ENCODE measurements at regions not wholly inside any gene's neighbourhood (a gene's known extent, or its start where the extent isn't known, plus 50 kb on each side); places are given as distances from the start of the nearest gene placed in this dataset.

DNA sequence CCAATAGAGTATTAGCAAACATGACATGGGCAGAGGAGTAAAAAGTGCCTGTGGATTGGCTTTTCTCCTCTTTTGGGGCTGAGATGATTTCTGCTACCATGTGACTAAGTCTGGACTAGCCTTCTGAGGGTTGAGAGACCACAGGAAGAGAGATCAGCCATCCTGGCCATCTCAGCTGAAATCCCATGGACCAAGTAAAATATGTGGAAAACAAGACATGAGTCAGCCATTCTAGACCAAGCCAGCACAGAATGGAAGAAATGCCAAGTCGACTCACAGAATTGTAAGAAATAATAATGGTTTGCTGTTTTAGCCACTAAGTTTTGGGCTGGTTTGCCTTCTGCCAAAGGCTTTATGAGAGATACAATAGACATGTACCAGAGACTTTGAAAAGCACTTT is 377.8 kb downstream of the CHSY3 start:
- H4K20me1 ChIP-seq (ENCODE audit: insufficient read depth, poor library complexity, severe bottlenecking): no peaks in the 10 kb centered on the region
- no peak overlapping the region for H3K4me3 ChIP-seq
- H3K79me2 ChIP-seq: no peaks in the 10 kb centered on the region
- no peaks in the 10 kb centered on the region for H3K36me3 ChIP-seq (replicated peaks; ENCODE audit: insufficient read depth, low read depth)
- no peaks in the 10 kb centered on the region for H3K9me3 ChIP-seq (ENCODE audit: low read depth)
- no peak for TF ChIP-seq EZH2 (IDR thresholded peaks at IDR 0.05; ENCODE audit: borderline replicate concordance)
- TF ChIP-seq EZH2phosphoT487 (IDR thresholded peaks at IDR 0.05; ENCODE audit: low read depth, severe bottlenecking, unreplicated experiment): no peak
- TF ChIP-seq, protein P1, sequence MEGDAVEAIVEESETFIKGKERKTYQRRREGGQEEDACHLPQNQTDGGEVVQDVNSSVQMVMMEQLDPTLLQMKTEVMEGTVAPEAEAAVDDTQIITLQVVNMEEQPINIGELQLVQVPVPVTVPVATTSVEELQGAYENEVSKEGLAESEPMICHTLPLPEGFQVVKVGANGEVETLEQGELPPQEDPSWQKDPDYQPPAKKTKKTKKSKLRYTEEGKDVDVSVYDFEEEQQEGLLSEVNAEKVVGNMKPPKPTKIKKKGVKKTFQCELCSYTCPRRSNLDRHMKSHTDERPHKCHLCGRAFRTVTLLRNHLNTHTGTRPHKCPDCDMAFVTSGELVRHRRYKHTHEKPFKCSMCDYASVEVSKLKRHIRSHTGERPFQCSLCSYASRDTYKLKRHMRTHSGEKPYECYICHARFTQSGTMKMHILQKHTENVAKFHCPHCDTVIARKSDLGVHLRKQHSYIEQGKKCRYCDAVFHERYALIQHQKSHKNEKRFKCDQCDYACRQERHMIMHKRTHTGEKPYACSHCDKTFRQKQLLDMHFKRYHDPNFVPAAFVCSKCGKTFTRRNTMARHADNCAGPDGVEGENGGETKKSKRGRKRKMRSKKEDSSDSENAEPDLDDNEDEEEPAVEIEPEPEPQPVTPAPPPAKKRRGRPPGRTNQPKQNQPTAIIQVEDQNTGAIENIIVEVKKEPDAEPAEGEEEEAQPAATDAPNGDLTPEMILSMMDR (IDR thresholded peaks at IDR 0.05; ENCODE audit: poor library complexity): no peak
- no peaks in the 10 kb centered on the region for H3K4me1 ChIP-seq (ENCODE audit: insufficient read depth)
- 88% methylated on average over 1 of the region's 1 CpG for WGBS (ENCODE audit: low lambda C conversion rate, missing lambda C conversion rate)
- H2AFZ ChIP-seq: no peak overlapping the region
- H3K27ac ChIP-seq: no peak overlapping the region
- H3K27me3 ChIP-seq: no peaks in the 10 kb centered on the region
- no peak for DNase-seq (ENCODE audit: low spot score)
- no peak overlapping the region for H3K4me2 ChIP-seq
- no peaks in the 10 kb centered on the region for H3K9me2 ChIP-seq (replicated peaks; ENCODE audit: insufficient read depth)

DNA sequence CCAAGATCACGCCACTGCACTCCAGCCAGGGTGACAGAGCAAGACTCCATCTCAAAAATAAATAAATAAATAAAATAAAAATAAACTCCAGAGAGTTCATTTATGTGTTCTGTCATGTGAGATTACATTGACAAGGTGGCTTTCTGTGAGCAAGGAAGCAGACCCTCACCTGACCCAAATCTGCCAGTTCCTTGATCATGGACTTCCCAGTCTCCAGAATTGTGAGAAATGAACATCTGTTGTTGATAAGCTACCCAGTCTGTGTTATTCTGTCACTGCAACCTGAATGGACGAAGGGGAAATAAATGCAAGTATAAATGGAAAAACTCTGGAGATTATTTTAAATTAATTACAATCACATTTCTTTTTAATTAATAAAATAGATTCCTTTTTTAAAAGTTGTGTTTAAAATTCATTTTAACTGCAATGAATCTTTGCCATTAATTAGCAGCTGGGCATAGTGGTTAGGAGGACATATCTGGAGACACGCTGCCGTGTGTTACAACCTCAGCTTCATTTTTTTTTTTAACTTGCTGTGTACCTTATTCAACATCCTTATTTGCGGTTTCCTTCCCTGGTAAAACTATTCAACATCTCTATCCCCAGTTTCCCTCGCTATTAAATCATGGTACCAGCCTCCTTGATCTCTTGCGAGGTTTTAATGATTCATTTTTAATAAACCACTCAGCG is 376.4 kb downstream of the CHSY3 start:
- no peaks in the 10 kb centered on the region for H3K36me3 ChIP-seq (replicated peaks; ENCODE audit: insufficient read depth, low read depth)
- H3K27me3 ChIP-seq: no peaks in the 10 kb centered on the region
- no peaks in the 10 kb centered on the region for H3K4me1 ChIP-seq (ENCODE audit: insufficient read depth)
- no peak overlapping the region for H2AFZ ChIP-seq
- H3K27ac ChIP-seq: no peak overlapping the region
- no peaks in the 10 kb centered on the region for H3K9me2 ChIP-seq (replicated peaks; ENCODE audit: insufficient read depth)
- H3K4me2 ChIP-seq: no peak overlapping the region
- 87% methylated on average over 8 of the region's 8 CpGs for WGBS (ENCODE audit: low lambda C conversion rate, missing lambda C conversion rate)
- H4K20me1 ChIP-seq (ENCODE audit: insufficient read depth, poor library complexity, severe bottlenecking): no peaks in the 10 kb centered on the region
- no peak for DNase-seq (ENCODE audit: low spot score)
- no peaks in the 10 kb centered on the region for H3K9me3 ChIP-seq (ENCODE audit: low read depth)
- TF ChIP-seq, protein P1 (IDR thresholded peaks at IDR 0.05; ENCODE audit: poor library complexity): no peak
- no peak for TF ChIP-seq EZH2phosphoT487 (IDR thresholded peaks at IDR 0.05; ENCODE audit: low read depth, severe bottlenecking, unreplicated experiment)
- no peak for TF ChIP-seq EZH2 (IDR thresholded peaks at IDR 0.05; ENCODE audit: borderline replicate concordance)
- no peak overlapping the region for H3K4me3 ChIP-seq
- no peaks in the 10 kb centered on the region for H3K79me2 ChIP-seq

DNA sequence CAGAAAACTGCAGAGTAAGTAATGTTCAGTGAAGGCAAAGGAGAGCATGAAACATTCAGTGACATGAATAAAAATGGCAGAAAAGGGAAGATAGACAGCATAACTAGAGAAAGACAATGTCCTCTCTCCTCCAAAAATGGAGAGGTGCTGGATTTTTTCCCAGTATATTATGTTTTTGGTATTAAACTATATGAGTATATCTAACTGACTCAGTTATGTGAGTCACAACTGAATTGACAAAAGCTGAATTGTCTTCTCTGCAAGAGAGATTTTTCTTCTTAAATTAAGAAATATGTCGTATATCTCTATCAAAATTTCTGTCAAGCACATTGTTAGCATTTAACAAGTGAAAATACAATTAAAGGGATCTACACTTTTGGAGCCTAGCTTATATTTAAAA is 375.1 kb downstream of the CHSY3 start:
- no peak for TF ChIP-seq EZH2phosphoT487 (IDR thresholded peaks at IDR 0.05; ENCODE audit: low read depth, severe bottlenecking, unreplicated experiment)
- TF ChIP-seq, protein P1 (IDR thresholded peaks at IDR 0.05; ENCODE audit: poor library complexity): no peak
- TF ChIP-seq EZH2 (IDR thresholded peaks at IDR 0.05; ENCODE audit: borderline replicate concordance): no peak
- Histone ChIP-seq H3K27me3 (no peaks in the 10 kb centered on the region), H3K36me3 (replicated peaks; ENCODE audit: insufficient read depth, low read depth) (no peaks in the 10 kb centered on the region), H3K4me3 (no peak overlapping the region), H3K9me3 (ENCODE audit: low read depth) (no peaks in the 10 kb centered on the region), H3K27ac (no peak overlapping the region), H3K4me1 (ENCODE audit: insufficient read depth) (no peaks in the 10 kb centered on the region), H3K4me2 (no peak overlapping the region), H3K79me2 (no peaks in the 10 kb centered on the region), H4K20me1 (ENCODE audit: insufficient read depth, poor library complexity, severe bottlenecking) (no peaks in the 10 kb centered on the region), H2AFZ (no peak overlapping the region), H3K9me2 (replicated peaks; ENCODE audit: insufficient read depth) (no peaks in the 10 kb centered on the region)
- WGBS (ENCODE audit: low lambda C conversion rate, missing lambda C conversion rate): 94% methylated on average over 1 of the region's 1 CpG
- DNase-seq (ENCODE audit: low spot score): no peak

Data from hepatocyte (in vitro differentiated cells).